EL (cell line): ENCODE measurements at regions not wholly inside any gene's neighbourhood (a gene's known extent, or its start where the extent isn't known, plus 50 kb on each side); places are given as distances from the start of the nearest gene placed in this dataset.
A peak's percentile ranks its signal among the peaks of the same experiment; 100 is the strongest.

Source experiments
- DNase-seq: peaks from one replicate; pipeline ENCODE4 v3.0.0-alpha.2; 2016

DNA sequence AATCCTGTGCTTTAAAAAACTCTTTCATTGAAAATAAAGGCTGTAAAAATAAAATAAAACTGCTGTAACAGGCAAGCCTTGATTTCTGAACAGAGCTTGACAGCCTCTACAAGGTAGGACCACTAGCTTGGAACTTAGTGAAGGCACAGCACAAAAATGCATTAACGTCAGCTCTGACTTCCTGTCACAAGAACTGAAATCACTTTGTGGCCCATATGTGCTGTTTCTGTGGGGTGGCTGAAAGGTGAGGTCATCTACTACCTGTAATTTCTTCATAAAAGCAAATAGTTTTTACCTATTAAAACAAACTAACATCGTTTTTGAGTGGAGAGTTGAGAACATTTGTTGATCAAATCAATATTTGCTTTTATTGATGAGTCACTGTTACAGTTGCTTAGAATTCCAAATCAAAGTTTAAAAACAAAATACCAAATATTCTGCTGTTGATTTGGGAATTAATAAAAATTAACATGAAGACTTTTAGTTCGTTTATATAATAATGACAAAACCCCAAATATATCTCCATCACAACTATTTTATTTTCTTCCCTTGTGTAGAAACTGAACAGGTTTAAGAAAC lies 1034.1 kb downstream of the MCTP2 start:
- DNase-seq: no peak

DNA sequence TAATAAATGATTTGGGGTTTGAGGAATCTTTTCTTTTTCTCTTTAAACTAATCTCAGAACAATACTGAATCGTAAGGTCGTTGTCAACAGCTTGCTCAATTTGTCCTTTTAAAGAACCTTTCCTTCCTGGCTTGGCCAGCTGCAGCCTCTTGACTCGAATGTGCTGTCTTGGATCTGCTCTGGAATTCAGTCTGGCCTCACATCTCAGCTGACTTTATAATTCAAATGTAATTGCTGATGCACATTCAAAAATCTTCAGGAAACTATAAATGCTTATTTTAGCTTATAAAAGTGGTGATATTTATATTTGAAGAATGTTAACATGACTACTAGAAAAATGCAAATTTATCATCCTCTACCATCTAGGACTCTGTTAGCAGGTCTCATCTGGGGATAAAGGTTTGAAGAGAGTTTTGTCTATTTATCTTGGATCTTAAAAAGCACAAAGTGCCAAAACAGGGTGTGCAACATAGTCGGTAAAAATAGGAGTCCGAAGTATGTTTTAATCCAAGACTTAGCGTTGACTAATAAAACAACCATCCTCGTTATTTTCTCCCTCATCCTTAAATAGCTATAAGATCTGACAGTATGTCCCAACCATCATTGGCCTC lies 1035.2 kb downstream of the MCTP2 start:
- DNase-seq: peak; percentile 76

DNA sequence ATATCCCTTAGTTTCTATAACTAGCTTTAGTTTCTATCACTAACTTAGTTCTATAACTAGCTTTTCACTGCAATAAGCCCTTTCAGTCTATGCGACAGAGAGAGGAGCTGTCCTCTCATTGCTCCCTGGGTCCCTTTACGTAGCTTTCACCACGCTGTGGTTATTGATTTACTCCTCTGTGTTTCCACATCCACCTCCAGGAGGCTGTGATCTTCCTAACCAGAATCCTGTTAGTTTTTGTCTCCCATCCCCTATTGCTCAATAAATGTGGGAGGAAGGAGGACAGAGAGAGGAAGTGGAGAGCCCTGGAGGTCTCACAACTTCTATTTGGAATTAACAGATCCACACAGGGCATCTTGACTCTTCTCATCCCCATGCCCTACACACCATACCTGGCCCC lies 1036.1 kb downstream of the MCTP2 start:
- DNase-seq: peak; percentile 38

DNA sequence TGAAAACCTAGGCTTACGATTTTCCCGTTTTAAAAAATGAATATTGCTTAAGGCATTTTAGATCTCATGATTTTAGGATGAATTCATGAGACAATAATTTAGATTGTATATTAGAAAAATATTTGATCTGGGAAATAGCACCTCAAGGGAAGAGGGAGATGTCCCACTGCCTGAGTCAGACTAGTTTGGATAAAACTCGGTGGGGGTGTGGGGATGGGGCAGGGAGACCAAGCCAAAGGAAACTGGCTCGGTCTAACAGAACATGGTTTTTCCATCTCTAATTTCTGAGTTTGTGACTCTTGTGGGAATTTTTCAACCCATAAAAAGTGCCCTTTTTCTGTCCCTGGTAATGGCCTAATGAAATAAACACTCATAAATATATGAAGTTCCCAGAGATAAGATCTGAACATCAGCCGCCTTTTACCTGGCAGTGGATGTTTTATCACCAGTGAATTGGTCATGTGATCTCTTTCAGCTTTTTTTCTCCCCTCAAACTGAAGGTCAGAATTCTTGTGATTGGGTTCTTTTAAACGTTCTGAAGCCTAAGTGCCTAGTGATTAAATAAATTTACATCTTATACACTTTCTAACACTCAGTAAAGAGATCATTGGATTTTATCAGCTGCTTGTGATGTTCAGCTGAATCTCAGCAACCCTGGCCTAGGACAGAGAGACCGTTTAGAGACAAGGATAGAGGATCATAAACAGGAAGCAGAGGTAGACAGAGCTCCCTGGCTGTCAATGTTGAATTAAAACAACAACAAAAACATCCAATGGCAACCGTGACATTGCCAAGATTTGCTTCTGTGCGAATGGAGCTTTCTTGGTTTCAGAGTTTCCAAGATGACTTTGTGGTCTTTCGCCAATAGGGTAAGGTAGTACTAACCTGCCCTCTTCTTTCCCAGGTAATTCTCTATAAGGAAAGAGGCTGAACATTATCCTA lies 1038.2 kb downstream of the MCTP2 start:
- peak; percentile 60 for DNase-seq

DNA sequence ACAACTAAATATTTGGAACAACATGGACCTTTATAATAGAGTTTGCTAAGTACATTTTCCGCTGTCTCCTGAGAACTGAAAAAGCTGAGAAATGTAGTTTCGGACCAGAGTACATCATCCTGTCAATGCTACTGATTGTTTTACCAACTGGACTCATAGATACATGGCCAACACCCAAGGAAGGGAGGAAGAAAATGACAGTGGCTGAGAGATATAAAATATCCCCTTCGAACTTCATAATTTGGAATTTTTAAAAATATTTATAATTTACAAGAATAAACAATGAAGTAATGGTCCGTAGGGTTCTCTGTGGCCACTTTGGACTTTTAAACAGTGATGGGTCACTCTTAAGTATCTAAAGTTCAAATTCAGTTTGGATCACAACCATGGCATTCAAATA lies 1042.7 kb downstream of the MCTP2 start:
- no peak for DNase-seq

DNA sequence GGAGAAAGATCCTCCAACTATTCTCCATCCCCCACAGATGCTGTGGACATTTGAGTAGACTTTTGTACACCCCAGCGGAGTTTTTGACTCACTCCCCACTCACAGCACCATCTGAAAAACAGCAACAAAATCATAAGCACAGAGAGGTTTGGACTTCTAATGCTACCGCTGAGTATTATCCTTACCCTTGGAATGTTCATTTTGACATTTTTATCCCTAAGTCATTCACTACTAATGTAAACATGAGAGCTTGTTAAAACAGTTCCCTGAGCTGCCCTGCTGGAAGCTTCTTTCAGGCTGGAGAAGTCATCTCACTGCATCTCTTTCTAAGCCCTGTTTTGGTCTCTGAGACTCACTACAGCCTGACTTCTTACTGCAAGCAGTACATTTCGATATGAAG lies 1045.9 kb downstream of the MCTP2 start:
- peak; percentile 90 for DNase-seq

DNA sequence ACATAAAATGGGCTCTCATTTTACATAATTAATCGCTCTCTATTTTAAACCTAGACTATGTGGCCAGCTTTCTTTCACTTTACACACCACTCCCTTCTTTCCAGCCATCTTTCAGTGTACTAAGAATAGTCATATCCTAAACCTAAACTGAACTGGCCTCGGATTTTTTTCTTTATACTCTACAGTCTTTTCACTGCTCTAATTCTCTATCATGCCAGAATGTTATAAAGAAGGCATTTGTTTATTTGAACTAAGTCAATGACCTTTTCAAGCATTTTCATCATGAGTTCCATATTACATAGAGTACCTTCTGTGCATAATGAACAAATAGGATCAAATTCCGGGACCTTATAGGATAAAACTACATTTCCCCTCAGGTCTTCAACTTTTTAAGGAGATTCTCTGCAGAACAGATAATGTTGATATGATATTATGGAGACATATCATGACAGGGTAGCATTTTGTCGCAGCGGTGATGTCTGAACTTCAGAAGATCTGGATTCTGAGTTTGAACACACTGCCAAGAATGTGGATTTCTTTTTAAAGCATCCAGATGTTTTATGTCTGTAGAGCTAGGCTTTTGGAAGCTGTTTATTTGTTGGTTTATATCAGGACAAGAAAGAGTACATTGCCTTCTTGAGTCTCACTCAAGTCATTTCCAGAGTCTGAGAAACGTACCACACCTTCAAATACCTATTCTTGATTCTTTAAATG lies 1047.3 kb downstream of the MCTP2 start:
- no peak for DNase-seq

DNA sequence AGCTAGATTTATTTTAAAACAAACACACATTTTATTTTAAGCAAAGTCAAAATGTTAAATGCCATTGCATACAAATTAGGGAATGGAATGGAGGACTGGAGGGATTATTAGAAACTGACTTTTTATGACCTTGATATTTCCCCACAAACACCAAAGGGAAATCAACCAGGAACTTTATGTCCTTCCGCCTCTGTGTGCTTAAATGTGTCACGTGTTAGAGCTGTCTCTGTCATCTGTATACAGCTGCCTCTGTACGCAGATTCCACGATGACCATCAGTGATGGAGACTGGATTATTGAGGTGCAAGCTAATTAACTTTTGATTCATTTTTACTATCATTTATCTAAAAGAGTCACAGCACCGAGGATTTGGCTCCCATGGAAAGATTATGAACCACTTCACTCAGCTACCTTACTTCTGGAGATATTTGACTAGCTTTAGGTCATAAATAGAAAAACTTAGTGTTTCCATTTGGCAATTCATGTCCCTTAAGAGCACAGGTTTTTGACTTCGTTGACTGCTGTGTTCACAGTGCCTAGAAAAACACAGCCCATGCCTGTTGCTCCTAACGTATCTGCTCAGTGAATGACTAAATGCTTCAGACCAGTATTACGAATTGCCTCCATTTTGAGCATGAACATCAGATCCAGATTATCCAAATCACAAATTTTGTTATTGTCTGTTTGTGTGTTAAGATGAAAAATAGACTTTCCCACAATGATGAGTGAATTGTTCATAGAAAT lies 1048.1 kb downstream of the MCTP2 start:
- no peak for DNase-seq

DNA sequence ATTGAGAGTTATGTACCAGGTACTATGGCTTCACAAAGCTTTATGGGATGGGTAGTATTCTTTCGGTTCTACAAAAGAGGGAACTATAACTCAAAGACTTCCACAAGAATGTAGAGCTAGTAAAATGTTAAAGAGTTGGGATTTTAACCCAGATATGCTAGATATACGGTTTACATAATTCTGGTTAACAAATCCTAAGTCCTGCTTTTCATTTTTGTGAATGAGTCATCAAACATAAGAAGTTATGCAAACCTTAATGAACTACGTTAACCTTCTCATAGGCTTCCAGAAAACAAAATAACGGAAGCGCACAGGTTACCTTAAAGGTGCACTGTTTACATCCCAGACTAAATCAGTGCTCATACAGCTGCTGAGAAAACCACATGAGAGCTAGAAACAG lies 1049.3 kb downstream of the MCTP2 start:
- no peak for DNase-seq

DNA sequence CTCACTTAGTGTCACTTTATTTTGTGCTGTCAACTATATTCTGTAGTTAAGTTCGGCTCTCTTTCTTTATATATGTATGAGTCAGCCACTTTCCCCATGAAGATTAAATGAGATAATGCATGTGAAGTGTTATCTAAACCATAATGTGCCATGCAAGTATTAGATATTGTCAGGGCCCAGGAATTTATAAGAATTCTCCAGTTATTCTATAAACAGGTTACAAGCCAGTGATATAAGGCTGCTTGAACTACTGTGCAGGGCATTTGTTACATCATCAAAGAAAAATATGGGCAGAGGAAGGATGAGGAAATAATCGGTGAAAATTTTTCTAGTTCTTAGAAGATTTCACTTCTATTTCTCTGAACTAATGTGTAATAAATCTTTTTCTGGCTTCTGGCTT lies 1049.0 kb upstream of the NR2F2 start:
- peak; percentile 81 for DNase-seq

DNA sequence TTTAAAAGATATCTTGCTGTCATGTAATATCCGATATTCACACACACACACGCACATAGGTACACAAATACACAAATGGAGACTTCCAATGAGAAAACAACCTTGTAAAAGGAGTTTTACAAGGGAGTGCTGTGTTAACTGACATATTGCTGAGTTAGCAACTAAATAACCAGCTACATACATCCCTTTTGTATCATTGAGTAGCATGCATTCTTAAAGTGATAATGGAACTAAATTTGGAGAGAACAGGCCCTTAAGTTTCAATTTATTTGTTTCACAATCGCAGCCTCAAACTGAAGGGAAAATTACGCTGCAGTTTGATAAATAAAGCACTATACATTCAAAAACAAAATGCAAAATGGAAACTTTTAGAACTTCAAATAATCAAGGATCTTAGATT lies 1046.0 kb upstream of the NR2F2 start:
- no peak for DNase-seq

DNA sequence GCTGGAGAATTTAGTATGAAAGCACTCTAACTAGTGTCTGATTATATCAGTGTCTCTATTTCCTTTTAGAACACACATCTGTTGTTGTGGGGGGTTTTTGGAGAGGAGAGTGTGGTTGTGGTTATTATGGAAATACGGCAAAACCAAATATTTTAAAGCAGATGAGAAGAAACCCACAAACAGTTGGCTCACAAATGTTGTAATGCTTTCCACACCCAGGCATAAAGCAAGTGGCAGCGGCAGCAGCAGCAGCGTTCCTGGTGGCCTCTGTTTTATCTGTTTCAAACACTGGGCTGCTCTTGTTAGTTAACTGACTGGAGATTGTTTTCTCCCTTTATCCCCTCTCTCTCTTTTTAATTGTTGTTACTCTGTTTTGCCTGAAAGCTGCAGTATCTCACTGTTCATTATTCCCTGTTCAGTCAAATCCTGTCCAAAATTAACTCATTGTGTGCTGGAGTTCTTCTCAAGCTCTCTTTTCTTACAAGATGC lies 1045.5 kb upstream of the NR2F2 start:
- DNase-seq: peak; percentile 57

DNA sequence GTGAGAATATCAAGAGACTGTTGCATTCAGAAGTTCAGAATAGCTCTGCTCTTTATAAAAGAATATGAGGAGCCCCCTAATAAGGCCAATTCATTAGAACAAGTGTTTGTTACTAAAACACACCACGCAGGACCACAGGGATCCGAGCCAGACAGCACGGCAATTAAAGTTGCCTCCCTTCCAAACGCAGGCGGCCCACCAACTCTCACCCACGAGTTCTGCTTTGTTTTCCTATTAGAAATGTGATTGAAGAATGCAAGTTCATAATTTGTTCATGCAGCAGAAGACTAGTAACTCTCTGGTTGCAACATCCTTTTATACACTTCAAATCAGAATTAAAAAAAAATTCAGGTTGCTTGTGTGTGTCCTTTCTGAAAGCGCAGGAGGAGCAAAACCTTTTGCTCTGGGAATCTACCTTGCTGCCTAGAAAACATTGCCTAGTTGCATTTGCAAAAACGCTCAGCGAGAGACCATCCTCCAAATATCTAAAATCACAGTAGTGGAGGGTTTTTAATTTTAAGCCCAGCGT lies 1044.1 kb upstream of the NR2F2 start:
- no peak for DNase-seq

DNA sequence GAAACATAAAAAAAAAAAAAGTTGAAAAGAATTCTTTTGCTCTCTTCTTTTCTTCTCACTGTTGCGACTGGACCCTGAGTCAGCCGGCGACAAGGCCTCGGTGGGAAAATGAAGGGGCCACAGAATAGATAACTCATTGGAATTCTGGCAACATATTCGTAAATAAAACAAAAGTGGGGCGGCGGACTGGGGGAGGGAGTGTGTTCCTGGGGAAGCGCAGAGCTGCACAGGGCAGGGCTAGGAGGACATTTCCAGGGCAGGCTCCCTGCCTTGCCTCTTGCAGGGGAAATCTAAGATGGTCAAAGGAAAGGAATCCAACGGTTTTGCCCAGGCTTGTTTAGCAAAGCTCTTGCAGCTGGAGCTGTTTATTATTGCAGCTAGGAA lies 1042.8 kb upstream of the NR2F2 start:
- DNase-seq: no peak

DNA sequence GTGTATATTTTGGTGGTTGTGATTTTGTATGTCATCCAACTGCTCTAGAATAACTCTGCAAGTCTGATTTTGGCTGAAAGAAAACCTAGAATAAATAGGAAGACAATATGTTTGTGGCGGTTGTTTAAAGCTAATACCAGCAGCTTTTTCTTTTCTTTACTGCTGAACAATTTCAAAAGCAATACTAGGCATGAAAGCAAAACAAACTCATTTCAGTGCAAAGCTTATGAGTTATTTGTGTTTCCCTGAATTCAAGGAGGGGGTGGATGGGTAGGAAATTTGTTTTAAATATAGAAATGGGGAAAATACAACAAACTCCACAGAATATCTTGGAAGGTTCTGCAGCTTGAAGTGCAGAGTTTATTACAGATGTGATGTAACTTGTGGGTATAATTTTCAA lies 1041.9 kb upstream of the NR2F2 start:
- no peak for DNase-seq

DNA sequence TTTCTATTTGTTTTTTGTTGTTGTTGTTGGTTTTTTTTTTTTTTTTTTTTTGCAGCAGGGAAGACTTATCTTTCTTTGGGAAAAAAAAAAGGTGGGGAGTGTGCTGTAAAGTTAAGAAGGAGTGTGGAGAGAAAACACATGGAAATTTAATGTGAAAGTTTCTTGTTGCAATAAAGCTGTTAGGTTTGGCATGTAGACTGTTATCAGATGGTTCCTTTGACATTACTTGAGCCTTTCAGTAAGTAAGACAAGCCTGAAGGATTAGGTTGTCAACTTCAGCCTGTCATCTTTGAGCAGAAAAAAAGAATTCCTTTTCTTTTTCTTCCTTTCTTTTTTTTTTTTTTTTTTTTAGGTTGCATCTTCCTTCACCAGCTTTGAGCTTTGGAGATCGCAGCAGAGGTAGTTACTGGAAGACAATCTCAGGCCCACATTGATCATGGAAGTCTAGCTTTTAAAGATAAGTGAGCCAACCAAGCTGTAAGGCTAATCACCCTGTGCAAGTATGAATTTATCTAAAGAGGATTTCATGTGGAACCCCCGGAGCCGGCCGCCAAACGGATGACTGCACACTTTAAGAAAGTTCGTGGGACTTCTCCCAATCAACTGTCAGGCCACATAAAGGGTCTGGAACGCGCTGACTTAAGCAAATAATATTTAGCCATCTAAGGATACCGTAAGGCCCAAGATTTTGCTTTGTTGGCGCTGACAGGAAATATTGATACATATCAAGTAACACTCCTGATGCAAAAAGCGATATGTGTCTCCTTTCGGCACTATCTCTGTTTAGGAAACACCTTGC lies 1040.1 kb upstream of the NR2F2 start:
- DNase-seq: no peak

DNA sequence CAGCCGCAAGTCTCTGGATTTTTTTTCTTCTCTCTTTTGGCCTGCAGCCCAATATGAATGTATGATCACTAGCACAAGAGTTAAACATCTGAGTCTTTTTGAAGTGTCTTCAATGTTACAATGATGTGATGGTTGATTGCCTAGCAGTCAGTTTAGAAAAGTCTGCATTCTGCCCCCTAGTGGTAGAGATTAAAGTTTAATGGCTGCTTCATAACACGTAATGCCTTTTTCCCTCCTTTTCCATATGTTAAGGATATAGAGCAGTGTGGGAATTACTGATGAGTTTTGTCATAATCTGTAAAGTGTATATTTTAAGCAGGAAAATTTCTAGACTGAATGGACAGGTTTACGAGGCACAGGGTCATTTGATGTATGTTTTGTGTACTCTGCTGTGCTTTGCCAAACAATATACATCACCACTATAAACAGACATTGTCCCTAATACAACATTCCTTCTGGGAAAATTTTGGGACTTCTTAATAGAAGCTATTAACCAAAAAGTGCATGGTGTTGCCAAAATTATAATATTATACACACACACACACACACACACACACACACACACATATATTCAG lies 1038.5 kb upstream of the NR2F2 start:
- peak; percentile 50 for DNase-seq

DNA sequence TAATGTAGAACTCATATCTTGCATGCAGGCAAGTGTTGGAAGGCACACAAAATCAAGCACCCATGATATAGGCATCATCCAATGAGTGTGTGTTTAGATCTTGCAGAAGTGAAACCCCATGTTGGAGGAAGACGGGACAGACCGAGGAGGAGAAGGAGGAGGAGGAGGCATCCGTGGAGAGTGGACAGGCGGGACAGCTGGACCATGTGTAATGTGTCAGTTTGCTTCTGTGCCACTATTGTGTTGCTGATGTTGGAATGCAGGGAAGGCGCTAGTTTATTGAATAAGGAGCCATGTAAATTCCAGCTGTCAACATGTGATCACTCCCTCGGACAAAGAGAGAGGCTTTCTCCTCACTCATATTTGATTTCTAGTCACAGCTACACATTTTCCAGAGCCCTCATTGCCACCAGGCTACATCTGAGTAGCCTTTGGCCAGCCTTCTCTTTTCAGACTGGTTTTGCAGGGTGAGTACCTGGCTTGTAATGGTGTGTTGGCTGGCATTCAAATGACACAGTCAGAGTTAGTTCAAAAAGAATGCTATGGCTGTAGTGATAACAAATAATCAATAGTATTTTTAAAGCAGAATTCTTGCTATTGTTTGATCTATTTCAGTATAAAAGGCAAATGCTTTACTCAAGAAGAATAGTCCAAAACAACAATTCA lies 1037.6 kb upstream of the NR2F2 start:
- no peak for DNase-seq

DNA sequence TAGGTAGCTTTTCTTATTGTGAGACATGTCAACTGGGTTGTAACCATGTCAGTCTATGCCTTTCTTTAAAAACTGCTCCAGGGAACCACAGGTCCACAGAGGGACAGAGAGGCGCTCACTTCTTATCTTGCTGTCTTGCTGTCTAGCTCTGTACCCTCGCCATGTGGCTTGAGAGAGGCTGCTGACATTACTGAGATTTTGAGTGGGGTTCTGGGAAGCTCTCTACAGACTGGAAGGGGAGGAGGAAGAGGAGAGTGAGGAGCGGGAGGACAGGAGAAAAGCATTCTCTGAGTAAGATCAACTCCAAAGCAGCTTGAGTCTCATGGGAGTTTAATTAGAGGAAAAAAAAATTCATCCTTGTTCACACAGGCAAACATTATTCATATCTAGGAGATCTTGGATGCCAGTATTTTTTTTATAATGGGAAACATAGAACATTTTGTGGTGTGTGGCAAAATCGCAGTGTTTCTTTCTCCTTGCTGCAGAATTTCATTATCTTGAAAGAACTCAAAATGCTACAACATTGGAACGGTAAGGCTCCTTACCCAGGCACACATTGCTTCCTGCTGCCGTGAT lies 1037.0 kb upstream of the NR2F2 start:
- DNase-seq: no peak

DNA sequence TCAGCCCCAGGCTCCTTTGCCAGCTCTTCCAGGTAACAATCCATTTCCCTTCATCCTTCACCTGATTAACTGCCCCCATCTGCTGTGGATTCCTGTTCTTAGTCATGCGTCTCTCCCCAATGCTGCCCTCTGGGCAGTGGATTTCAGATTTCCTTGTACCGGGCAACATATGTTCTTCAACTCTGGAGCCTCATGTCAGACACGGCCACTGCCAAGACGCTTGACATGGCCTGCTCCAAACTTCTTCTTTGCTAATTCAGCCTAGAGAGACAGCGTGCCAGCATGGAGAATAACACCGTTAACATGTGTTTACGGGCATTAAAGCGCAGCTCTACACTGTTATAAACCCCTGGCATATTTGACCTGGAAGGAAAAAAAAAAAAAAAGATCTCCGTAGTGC lies 1035.1 kb upstream of the NR2F2 start:
- no peak for DNase-seq
